ENCODE measurements at regions not wholly inside any gene's neighbourhood (a gene's known extent, or its start where the extent isn't known, plus 50 kb on each side); places are given as distances from the start of the nearest gene placed in this dataset.

GRCh38 chr2:128973566-128973965 lies 654.9 kb upstream of the HS6ST1 start:
- ATAC-seq: no peak
- DNase-seq (ENCODE audit: low spot score in 2 of 2): no peak
- Mint-ChIP-seq H3K9me3 (no peaks in the 10 kb centered on the region), H3K27ac (no peak overlapping the region), H3K36me3 (no peaks in the 10 kb centered on the region)

- DNase-seq (ENCODE audit: low spot score in 2 of 2) (no peak), ATAC-seq (no peak)
- no peaks in the 10 kb centered on the region for H3K36me3 Mint-ChIP-seq
- no peaks in the 10 kb centered on the region for H3K9me3 Mint-ChIP-seq
- H3K27ac Mint-ChIP-seq: no peak overlapping the region
Measured at GRCh38 chr2:128978212-128978611, 659.5 kb upstream of the HS6ST1 start.

- Mint-ChIP-seq H3K27ac (no peak overlapping the region), H3K9me3 (no peaks in the 10 kb centered on the region), H3K36me3 (no peaks in the 10 kb centered on the region)
- no peak for ATAC-seq
- no peak for DNase-seq (ENCODE audit: low spot score in 2 of 2)
Measured at GRCh38 chr2:128979182-128979581, 660.5 kb upstream of the HS6ST1 start.

GRCh38 chr2:128980475-128980874 lies 661.8 kb upstream of the HS6ST1 start:
- no peaks in the 10 kb centered on the region for H3K9me3 Mint-ChIP-seq
- no peak overlapping the region for H3K27ac Mint-ChIP-seq
- no peaks in the 10 kb centered on the region for H3K36me3 Mint-ChIP-seq
- ATAC-seq (no peak), DNase-seq (ENCODE audit: low spot score in 2 of 2) (no peak)

GRCh38 chr2:128981353-128981752 lies 662.7 kb upstream of the HS6ST1 start:
- H3K9me3 Mint-ChIP-seq: no peaks in the 10 kb centered on the region
- DNase-seq (ENCODE audit: low spot score in 2 of 2) (no peak), ATAC-seq (no peak)
- H3K27ac Mint-ChIP-seq: no peak overlapping the region
- no peaks in the 10 kb centered on the region for H3K36me3 Mint-ChIP-seq

- no peaks in the 10 kb centered on the region for H3K36me3 Mint-ChIP-seq
- ATAC-seq (no peak), DNase-seq (ENCODE audit: low spot score in 2 of 2) (no peak)
- H3K9me3 Mint-ChIP-seq: no peaks in the 10 kb centered on the region
- no peak overlapping the region for H3K27ac Mint-ChIP-seq
Measured at GRCh38 chr2:128982001-128982400, 663.3 kb upstream of the HS6ST1 start.

GRCh38 chr2:128982670-128983069 lies 664.0 kb upstream of the HS6ST1 start:
- no peaks in the 10 kb centered on the region for H3K36me3 Mint-ChIP-seq
- H3K9me3 Mint-ChIP-seq: no peaks in the 10 kb centered on the region
- ATAC-seq (no peak), DNase-seq (ENCODE audit: low spot score in 2 of 2) (no peak)
- no peak overlapping the region for H3K27ac Mint-ChIP-seq

GRCh38 chr2:128983094-128983493 lies 664.4 kb upstream of the HS6ST1 start:
- Mint-ChIP-seq H3K27ac (no peak overlapping the region), H3K9me3 (no peaks in the 10 kb centered on the region), H3K36me3 (no peaks in the 10 kb centered on the region)
- ATAC-seq: no peak
- DNase-seq (ENCODE audit: low spot score in 2 of 2): no peak

GRCh38 chr2:128984081-128984480 lies 665.4 kb upstream of the HS6ST1 start:
- Mint-ChIP-seq H3K27ac (no peak overlapping the region), H3K36me3 (no peaks in the 10 kb centered on the region), H3K9me3 (no peaks in the 10 kb centered on the region)
- no peak for DNase-seq (ENCODE audit: low spot score in 2 of 2)
- no peak for ATAC-seq

- DNase-seq (ENCODE audit: low spot score in 2 of 2) (no peak), ATAC-seq (no peak)
- H3K27ac Mint-ChIP-seq: no peak overlapping the region
- no peaks in the 10 kb centered on the region for H3K36me3 Mint-ChIP-seq
- H3K9me3 Mint-ChIP-seq: no peaks in the 10 kb centered on the region
Measured at GRCh38 chr2:128984855-128985254, 666.2 kb upstream of the HS6ST1 start.

GRCh38 chr2:128986026-128986715 lies 667.5 kb upstream of the HS6ST1 start:
- H3K27ac Mint-ChIP-seq: no peak overlapping the region
- ATAC-seq: no peak

GRCh38 chr2:128986867-128987268 lies 668.2 kb upstream of the HS6ST1 start:
- no peaks in the 10 kb centered on the region for H3K36me3 Mint-ChIP-seq
- no peak for DNase-seq (ENCODE audit: low spot score in 2 of 2)

More at GRCh38 chr2:128986026-128986715, 667.5 kb upstream of the HS6ST1 start:
- no peak for DNase-seq (ENCODE audit: low spot score in 2 of 2)
- Mint-ChIP-seq H3K36me3 (no peaks in the 10 kb centered on the region), H3K9me3 (no peaks in the 10 kb centered on the region)

GRCh38 chr2:128988326-128988725 lies 669.7 kb upstream of the HS6ST1 start:
- Mint-ChIP-seq H3K36me3 (no peaks in the 10 kb centered on the region), H3K9me3 (no peaks in the 10 kb centered on the region), H3K27ac (peak overlapping the region in 1 of 2 donors; percentile 69)
- DNase-seq (ENCODE audit: low spot score in 2 of 2) (no peak), ATAC-seq (no peak)

More at GRCh38 chr2:128986867-128987268, 668.2 kb upstream of the HS6ST1 start:
- Mint-ChIP-seq H3K27ac (no peak overlapping the region), H3K9me3 (no peaks in the 10 kb centered on the region)
- ATAC-seq: no peak

GRCh38 chr2:128988967-128989366 lies 670.3 kb upstream of the HS6ST1 start:
- no peak overlapping the region for H3K27ac Mint-ChIP-seq
- H3K9me3 Mint-ChIP-seq: no peaks in the 10 kb centered on the region
- no peak for ATAC-seq
- no peak for DNase-seq (ENCODE audit: low spot score in 2 of 2)
- H3K36me3 Mint-ChIP-seq: no peaks in the 10 kb centered on the region

- no peaks in the 10 kb centered on the region for H3K36me3 Mint-ChIP-seq
- no peak for ATAC-seq
- H3K9me3 Mint-ChIP-seq: peaks cover 0 to 3% of the 10 kb centered on the region in 2 donors
- no peak overlapping the region for H3K27ac Mint-ChIP-seq
- no peak for DNase-seq (ENCODE audit: low spot score in 2 of 2)
Measured at GRCh38 chr2:128995086-128995485, 676.4 kb upstream of the HS6ST1 start.

GRCh38 chr2:128996078-128996477 lies 677.4 kb upstream of the HS6ST1 start:
- no peak for DNase-seq (ENCODE audit: low spot score in 2 of 2)
- no peak for ATAC-seq
- Mint-ChIP-seq H3K36me3 (no peaks in the 10 kb centered on the region), H3K9me3 (peaks cover 3% of the 10 kb centered on the region in 2 donors), H3K27ac (no peak overlapping the region)

GRCh38 chr2:128997166-128997866 lies 678.6 kb upstream of the HS6ST1 start:
- H3K9me3 Mint-ChIP-seq: peaks cover 3 to 4% of the 10 kb centered on the region in 2 donors
- ATAC-seq (no peak), DNase-seq (ENCODE audit: low spot score in 2 of 2) (no peak)
- no peaks in the 10 kb centered on the region for H3K36me3 Mint-ChIP-seq
- H3K27ac Mint-ChIP-seq: no peak overlapping the region

GRCh38 chr2:129001926-129002325 lies 683.3 kb upstream of the HS6ST1 start:
- Mint-ChIP-seq H3K36me3 (no peaks in the 10 kb centered on the region), H3K27ac (no peak overlapping the region), H3K9me3 (peaks cover 0 to 4% of the 10 kb centered on the region in 2 donors)
- ATAC-seq (no peak), DNase-seq (ENCODE audit: low spot score in 2 of 2) (no peak)

All from activated naive CD4-positive, alpha-beta T cell treated with anti-CD3 and anti-CD28 coated beads, Interleukin-2, amount 50 U/mL, for 72 hours (primary cell).